NT2/D1 (cell line): ENCODE measurements at regions not wholly inside any gene's neighbourhood (a gene's known extent, or its start where the extent isn't known, plus 50 kb on each side); places are given as distances from the start of the nearest gene placed in this dataset.

Experiments
- SUZ12 ChIP-seq: IDR thresholded peaks from 2 replicates; pipeline ENCODE4 v1.6.1; 2011; ENCODE audit not compliant: insufficient read length, insufficient read depth; ENCODE audit errors: extremely low read depth
- ZNF274 ChIP-seq: IDR thresholded peaks from 2 replicates; pipeline ENCODE4 v1.6.1; 2011; ENCODE audit warnings: mild to moderate bottlenecking, low read depth, low read length

GRCh38 chr13:107239213-107239612 is 671.3 kb upstream of the ARGLU1 start:
- TF ChIP-seq SUZ12 (no peak), ZNF274 (no peak)
